GM18907 (cell line): ENCODE measurements at regions not wholly inside any gene's neighbourhood (a gene's known extent, or its start where the extent isn't known, plus 50 kb on each side); places are given as distances from the start of the nearest gene placed in this dataset.
"Not testable (repeated sequence)": the region's sequence is repeated elsewhere in the genome, so short reads cannot be mapped to it uniquely, and the experiment has no call there.

ENCODE experiments used
- ATAC-seq: cut with Tn5 transposase; IDR thresholded peaks from one replicate; pipeline ENCODE4 v1.9.1; 2021; ENCODE audit warnings: mild to moderate bottlenecking, moderate library complexity; ENCODE audit not compliant: unreplicated experiment

DNA sequence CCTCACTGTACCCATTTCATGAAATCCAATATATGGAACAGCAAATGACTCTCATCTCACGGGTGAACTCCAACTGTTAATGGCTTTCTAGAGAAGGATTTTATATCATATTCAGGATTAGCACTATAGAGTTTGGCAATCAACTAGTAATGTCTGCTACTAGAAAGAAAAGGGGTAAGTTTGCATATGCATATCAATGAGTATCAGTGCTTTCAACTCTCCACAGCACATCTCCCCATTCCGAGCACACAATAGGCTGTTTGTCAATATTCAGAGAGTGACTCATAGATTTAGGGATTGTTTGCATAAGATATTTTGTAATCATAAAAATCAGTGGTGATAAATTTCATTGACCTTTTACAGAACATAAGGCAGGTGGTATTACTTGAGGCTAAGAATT, 163.2 kb upstream of the LMCD1 start:
- no peak for ATAC-seq

DNA sequence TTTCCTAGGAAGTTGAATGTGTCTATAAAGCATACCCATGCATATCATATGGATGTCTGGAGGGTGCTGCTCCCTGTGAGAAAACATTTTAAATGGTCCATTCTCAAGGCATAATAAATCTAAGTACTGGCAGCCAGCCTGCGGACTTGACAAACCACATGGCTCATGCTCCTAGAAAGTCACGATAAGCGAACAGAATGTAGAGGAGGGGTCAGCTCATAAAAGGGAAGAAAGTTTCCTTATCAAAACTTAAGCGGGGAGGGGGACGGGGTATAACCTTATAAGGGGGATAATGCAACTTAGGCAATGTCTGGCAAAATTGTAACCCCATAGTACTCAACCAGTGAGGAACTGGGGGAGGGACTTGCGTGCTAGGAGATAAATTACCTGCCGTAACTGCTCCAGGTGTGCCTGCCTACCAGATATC, 159.8 kb upstream of the LMCD1 start:
- ATAC-seq: no peak

DNA sequence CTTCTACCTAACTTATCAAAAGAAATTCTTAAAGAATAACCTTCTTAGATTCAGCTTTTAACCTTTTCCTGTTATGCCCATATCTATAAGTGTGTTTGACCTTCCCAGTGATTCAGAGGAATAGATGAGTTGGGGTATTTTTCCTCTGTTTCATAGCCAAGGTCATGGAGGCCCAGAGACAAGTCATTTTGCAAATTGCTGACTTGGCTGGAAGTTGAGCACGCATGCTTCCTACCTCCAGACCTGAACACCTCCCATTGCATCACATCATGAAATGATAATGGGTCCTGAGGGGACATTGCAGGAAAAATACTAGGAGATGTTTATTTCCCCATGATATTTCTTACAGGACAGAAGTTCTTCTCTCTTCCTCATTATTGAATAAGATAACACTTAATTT, 158.6 kb upstream of the LMCD1 start:
- ATAC-seq: no peak

DNA sequence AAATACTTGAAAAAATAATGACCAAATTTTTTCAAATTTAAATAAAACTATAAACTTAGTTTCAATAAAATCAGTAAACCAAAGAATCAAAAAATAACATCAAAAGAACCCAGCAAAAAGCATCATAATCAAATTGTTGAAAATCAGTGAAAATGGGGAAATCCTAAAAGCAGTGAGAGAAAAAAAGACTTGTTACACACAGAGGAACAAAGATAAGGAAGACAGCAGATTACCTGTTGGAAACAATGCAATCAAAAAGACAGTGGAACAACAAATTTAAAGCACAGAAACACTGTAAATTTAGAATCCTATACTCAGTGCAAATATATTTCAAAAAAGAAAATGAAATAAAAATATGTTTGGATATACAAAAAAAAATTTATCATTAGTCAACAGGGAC, 156.2 kb upstream of the LMCD1 start:
- no peak for ATAC-seq

DNA sequence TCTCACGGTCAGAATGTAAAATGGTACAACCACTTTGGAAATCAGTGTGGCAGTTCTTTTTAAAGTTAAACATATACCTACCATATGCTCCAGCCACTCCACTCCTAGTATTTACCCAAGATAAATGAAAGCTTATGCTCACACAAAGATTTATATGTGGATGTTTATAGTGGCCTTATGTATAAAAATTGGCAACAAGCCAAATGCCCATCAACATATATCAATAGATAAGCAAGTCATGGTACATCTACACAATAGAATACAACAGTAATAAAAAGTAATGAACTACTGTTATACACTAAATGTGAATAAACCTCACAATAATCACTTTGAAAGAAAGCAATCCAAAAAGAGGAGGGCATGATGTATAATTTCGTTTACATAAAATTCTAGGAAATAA, 153.5 kb upstream of the LMCD1 start:
- no peak for ATAC-seq

DNA sequence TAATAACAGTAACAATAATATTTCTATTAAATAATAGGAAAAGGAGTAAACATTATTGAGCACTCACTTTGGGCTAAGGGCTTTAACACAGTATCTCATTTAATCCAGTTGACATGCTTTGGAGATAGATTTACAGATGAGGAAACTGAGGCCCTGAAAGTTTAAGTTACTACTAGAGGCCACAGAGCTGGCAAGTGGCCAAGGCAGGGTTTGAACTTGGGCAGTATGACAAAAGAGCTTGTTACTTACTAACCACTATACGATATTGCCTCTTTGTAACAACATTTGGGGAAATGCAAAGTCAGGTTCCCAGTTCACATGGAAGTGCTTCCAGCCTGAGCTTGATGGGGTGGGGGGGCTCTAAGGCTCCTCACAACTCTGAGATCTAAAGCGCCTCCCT, 149.1 kb upstream of the LMCD1 start:
- no peak for ATAC-seq

DNA sequence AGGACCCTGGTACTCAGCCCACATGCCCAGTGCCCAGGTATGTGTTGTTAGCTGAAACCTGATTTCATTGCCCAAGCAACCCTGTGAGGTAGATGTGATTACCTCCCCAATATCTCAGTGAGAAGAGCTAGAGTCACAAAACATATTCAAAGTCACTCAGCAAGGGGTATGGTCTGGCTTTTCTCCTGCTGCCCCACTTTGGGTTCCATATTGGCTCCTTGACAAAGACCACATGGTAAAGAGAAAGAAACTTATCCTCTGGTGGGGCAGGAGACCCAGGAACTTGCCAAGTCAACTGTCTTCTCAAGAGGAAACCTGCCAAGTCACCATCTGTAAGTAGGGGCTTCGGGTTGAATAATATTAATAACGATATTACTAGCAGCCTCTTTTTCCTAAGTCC, 148.3 kb upstream of the LMCD1 start:
- ATAC-seq: no peak

DNA sequence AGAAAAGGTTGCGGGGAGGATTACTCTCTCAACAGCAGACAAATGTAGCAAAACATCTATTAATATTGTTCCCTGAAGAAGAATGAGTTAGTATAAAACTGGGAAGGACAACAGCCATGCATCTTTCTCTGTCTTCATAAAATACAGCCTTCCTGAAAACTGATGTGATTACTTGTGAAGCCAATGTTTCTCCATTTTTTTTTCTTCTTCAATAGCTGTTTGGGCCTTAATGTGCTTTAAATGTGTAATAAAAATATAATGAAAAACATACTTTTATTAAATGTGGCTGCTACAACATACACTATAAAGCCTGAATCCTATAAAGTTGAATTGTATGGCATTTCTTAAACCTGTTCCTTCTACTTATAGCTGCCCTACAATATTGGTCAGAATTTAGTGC, 146.3 kb upstream of the LMCD1 start:
- ATAC-seq: no peak

DNA sequence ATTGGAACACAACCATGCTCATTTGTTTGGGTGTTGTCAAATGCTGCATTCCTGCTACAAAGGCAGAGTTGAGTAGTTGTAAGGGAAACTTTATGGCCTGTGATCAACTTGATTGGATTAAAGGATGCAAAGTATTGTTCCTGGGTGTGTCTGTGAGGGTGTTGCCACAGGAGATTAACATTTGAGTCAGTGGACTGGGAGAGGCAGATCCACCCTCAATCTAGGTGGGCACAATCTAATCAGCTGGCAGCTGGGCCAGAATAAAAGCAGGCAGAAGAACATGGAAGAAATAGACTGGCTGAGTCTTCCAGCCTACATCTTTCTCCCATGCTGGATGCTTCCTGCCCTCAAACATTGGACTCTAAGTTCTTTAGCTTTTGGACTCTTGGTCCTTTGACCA, 145.6 kb upstream of the LMCD1 start:
- ATAC-seq: not testable (repeated sequence)

DNA sequence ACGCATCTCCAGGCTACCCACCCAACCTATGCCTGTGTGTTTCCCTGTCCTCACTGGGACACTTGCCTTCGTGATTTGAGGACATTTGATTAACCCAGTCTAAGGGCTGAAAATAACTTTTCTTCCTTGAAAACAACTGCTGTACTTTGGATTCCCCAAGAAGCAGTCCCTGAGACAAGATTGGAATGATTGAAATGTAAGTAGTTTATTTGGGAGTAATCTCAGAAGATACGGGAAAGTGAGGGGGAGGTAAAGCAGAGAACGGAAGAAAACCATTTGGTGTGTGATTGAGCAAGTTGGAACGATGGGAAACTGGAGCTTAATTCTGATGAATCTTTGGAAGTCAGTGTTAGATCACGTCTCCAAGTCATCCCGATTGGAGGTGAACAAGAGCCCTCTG, 143.8 kb upstream of the LMCD1 start:
- ATAC-seq: no peak

DNA sequence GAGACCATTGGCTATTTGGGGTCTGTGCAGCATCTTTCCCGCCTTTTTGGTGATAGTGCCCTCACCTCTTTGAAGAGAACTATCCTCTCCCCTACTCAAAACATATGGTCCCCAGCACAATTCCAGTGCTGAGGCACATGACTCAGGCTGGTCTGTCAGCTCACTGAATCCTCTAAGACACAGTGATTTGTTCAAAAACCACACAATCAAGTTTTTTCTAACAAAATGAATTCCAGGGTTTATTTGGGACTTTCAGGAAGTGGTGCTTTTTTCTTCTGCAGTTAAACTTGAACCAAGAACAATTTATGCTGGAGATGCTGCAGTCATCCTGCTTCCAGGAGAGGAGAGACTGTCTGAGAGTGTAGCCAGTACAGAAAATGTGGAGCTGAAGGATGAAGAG, 142.5 kb upstream of the LMCD1 start:
- ATAC-seq: no peak

DNA sequence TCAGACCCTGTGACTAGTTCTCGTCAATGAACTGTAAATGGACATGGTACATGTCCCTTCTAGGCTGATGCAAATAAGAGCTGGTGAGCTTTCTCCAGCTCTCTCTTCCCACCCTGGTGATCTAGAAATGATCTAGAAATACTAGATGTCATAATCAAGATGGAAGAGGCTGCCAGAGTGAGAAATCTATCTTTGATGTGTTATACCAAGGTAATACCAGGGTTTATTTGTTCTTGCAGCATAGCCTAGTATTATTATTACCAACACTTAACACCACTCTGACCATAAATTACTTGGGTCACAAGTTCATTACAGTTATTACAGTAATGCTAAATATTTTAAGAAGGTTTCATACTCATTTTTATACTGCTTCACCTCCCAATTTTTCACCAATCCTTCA, 138.4 kb upstream of the LMCD1 start:
- ATAC-seq: no peak

DNA sequence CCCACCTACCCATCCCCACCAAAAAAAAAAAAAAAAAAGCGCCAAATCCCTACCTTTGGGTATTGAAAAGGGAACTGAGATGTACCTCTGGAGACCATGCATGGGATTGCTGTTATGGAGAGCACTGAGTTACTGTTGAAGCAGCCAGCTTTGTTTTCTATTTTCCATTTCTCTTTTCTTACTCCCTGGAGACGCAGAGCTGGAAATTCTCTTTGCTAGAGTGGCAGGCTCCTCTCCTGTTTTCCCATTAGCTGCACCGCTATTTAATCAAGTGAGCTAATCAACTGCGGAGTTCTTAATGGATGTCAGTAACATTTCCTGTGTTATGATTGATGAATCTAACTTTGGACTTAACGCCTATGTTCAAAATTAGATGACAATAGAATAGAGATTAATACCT, 136.1 kb upstream of the LMCD1 start:
- no peak for ATAC-seq

DNA sequence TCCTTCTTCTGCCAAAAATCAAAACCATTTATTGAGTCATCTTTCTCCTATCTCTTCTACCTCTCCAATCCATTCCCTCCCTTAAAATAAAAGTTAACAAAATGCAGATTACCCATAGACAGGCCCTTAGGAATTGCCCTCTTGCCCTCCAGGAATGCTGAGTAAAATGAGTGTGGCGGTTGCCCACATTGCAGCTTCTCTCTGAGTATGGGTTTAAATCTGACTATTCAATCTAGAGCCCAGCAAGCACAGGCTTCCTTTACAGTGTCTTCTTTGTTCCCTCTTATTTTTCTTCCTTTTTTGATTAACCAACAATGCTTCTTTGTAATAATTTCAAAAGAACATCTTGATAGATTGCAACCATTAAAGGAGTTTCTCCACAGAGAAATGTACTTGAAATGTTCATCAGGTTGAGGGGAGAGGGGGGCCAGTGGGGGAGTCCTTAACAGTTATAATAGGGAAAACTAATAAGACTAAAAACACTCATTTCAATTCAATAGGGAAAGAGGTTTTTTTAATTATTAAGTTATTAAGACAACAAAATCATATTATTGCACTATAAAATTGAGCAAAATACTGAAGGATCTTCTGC, 135.3 kb upstream of the LMCD1 start:
- no peak for ATAC-seq

DNA sequence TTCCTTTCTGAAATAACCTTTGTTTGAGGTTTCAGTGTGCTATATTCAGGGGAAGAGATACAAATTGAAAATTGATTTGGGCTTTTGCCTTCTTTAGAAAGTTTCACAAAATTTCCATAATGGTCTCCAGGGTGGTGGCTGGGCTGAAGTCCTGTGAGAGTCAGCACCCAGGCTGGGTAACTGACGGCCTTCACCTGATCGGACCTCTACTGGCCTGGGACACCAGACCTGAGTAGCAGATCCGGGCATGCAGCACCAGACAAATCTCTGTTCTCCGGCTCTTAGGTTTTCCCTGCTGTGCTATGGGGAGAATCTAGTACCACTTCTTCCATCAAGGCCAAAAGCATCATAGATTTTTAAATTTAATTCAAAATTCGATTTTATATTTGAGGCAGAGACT, 133.0 kb upstream of the LMCD1 start:
- no peak for ATAC-seq

DNA sequence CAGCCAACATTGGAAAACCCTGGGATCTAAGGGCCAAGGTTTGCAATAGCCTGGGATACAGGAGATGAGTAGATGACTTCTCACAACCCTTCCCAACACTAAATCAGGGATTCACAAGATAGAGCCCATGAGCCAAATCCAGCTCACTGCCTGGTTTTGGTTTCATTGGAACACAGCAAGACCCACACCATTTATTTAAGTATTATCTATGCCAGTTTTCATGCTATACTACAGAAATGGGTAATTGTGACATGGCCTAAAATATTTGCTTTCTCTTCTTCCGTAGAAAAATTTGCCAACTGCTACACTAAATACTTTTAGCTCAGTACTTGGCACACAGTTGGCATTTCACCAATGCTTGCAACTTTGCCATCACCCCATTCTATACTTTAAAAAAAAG, 132.0 kb upstream of the LMCD1 start:
- no peak for ATAC-seq

DNA sequence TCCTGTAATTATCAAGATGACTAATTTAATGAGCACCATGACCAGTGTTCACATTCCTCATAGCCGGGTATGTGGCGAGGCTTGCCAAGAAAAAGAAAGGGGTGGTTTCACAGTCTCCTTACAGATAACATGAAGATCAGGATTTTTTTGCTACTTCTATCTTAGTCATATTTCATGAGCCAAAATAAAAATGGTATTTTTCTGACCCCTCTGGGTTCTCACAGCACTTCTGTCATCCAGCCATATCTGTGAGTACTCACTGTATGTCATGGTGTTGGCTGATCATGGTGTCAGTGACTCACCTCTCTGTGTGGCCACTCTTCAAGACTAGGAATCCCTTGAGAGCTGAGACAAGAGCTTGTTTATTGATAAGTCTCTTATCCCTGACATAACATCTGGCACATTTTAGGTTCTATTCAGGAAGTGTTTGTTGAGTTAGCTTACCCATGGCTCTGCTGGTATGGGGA, 130.5 kb upstream of the LMCD1 start:
- no peak for ATAC-seq

DNA sequence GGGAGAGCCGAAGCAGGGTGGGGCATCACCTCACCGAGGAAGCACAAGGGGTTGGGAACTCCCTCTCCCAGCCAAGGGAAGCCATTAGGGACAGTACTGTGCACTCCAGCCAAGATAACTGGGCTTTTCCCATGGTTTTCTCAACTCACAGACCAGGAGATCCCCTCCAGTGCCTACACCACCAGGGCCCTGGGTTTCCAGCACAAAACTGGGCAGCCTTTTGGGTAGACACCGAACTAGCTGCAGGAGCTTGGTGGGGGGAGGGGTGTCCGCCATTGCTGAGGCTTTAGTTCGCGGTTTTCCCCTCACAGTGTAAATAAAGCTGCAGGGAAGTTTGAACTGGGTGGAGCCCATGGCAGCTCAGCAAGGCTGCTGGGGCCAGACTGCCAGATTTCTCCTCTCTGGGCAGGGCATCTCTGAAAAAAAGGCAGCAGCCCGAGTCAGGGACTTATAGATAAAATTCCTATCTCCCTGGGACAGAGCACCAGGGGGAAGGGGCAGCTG, 129.6 kb upstream of the LMCD1 start:
- ATAC-seq: no peak

DNA sequence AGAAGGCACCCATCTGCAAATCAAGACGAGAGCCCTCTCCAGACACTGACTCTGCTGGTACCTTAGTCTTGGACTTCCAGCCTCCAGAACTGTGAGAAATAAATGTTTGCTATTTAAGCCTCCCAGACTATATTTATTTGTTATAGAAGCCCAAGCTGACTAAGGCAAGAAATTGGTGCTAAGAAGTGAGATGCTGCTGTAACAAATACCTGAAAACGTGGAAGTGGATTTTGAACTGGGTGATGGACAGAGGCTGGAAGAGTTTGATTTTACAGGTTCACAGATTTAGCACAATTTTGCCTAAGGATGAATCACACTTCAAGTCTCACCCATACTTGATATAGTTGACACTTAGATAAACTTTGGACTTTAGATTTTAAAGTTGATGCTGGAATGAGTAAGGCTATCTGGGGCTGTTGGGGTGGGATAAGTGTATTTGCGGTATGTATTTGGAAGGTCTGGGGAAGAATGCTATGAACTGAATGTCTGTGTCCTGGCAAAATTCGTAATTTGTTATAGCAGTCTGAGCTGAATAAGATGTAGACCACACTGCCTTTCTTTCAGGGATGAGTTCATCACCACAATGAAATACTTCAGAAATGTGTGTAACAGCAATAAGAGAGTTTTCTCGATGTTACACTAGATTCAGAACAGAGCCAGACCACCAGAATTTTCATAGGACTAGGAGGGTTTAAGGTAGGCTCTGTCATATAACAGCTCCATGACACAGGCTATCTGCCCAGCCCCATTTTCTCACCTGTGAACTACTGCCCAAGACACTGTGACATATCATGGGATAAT, 120.5 kb upstream of the LMCD1 start:
- no peak for ATAC-seq

DNA sequence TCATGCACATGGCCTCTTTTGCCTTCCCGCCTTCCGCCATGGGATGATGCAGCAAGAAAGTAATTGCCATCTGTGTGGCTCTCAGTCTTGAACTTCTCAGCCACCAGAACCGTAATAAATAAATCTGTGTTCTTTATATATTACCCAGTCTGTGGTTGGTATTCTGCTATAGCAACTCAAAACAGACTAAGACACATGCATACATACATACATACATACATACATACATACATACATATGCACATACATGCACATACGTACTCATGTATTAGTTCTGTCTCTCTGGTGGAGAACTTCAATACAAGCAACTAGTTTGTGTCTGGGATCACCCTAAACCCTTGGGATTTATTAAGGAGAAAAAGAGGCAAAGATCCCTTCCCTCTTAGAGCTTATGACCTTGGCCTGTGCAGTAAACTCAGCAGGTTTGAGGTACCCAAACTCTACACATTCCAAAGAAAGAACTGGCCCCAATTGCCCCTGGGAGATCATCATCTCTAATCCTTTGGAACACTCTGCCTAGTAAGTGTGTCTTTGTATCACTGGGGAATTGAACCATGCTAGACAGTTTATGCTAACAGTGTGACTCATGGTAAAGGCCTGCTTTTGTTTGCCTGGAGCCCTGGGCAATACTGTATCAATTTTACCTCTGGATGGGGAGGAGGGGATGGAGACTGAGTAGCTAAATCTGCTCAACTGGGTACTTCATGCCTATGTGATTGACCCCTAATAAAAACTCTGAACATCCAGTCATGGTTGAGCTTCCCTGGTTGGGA, 115.6 kb upstream of the LMCD1 start:
- no peak for ATAC-seq

DNA sequence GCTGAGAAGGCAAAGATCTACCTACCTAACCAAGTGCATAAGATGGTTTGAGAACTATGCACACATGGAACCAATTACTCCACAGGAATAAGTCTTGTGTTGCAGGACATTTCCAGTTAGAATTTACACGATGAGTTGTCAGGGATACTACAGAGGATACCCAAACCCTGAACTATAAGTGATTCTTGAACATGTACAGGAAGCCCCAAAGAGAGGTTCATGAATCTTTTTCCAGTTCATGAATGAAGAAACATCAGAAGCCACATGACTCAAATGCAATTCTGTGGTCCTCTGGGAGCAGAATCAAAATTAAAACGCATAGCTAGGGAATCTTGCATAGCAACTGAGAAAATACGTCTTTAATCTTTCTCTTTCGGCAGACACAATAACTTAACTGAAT, 114.1 kb upstream of the LMCD1 start:
- ATAC-seq: no peak

DNA sequence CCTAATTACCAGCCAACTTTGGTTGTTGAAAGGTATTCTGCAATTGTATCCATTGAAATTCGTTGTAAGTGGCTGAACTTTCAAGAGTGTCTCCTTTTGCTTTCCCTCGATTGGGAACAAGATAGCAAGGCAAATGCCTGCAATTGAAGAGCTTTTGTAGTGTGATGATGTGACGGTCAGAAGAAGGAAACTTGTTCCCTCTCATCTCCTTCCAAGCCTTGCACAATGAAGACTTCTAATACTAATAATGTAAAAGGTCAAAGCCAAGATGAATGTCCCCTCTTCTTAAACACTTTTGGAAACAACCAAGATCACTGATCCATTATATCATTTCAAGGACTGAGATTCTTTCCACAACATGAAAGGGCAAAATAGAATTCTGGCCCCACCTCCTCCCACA, 101.9 kb upstream of the LMCD1 start:
- no peak for ATAC-seq
